ENCODE measurements at regions not wholly inside any gene's neighbourhood (a gene's known extent, or its start where the extent isn't known, plus 50 kb on each side); places are given as distances from the start of the nearest gene placed in this dataset.

DNA sequence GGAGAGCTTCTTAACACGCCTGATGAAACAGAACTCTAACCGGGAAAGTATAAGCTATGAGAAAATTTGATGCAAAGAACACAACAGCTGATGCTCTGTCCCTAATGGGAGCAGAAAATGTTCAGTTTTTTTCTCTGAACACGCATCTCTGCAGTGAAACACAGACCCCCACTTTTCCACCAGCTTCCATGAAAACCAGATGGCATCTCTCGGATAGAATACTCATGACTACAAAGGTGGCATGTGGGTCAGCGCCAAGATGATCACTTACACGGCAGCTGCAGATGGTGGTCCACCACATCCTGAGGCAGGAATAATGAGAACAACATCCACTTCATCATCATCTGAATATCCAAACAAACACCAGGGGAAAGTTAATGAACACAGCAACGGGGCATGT lies 85.2 kb upstream of the CNR1 start:
- TF ChIP-seq CTCF (IDR thresholded peaks at IDR 0.05; ENCODE audit: insufficient read depth, low read depth, low read length) = no peak
- no peak for TF ChIP-seq EZH2 (IDR thresholded peaks at IDR 0.05; ENCODE audit: insufficient read depth, low read length)

Measured in astrocyte (in vitro differentiated cells and primary cell).